ENCODE measurements at regions not wholly inside any gene's neighbourhood (a gene's known extent, or its start where the extent isn't known, plus 50 kb on each side); places are given as distances from the start of the nearest gene placed in this dataset.

DNA sequence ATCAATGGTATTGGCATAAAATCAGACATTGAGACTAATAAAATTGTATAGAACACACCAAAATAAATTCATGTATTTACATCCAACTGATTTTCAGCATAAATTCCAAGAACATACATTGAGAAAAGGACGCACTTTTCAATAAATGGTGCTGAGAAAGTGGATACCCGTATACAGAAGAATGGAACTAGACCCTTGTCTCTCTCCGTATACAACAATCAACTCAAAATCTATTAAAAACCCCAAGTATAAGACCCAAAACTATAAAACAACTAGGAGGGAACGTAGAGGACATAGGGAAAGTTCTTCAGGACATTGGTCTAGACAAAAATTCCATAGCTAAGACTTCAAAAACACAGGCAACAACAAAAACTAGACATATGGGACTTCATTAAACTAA lies 97.4 kb downstream of the GGTLC2 start:
- WGBS, 4 donors = 81 to 87% (median 86%) methylated on average over 4 of the region's 4 CpGs
- Histone ChIP-seq H3K9me3 (replicated peaks in 1 of 3) (no peaks in the 10 kb centered on the region), H3K27ac (no peak overlapping the region), H3K4me3 (no peak overlapping the region), H3K4me1 (replicated peaks in 1 of 2) (no peaks in the 10 kb centered on the region), H3K36me3 (replicated peaks in 1 of 2) (no peaks in the 10 kb centered on the region), H3K27me3 (peaks cover 8% of the 10 kb centered on the region)
- intact Hi-C loops (cut with DNase I) = loop anchor here in 1 of 2 donors (10.0 kb wide), 1 partner anchor 213 kb away; no protein-coding TSS in a partner anchor
- TF ChIP-seq, protein P1, sequence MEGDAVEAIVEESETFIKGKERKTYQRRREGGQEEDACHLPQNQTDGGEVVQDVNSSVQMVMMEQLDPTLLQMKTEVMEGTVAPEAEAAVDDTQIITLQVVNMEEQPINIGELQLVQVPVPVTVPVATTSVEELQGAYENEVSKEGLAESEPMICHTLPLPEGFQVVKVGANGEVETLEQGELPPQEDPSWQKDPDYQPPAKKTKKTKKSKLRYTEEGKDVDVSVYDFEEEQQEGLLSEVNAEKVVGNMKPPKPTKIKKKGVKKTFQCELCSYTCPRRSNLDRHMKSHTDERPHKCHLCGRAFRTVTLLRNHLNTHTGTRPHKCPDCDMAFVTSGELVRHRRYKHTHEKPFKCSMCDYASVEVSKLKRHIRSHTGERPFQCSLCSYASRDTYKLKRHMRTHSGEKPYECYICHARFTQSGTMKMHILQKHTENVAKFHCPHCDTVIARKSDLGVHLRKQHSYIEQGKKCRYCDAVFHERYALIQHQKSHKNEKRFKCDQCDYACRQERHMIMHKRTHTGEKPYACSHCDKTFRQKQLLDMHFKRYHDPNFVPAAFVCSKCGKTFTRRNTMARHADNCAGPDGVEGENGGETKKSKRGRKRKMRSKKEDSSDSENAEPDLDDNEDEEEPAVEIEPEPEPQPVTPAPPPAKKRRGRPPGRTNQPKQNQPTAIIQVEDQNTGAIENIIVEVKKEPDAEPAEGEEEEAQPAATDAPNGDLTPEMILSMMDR (IDR thresholded peaks at IDR 0.05) = no peak
- no peak for TF ChIP-seq POLR2A (IDR thresholded peaks at IDR 0.05)
- no peak for DNase-seq

DNA sequence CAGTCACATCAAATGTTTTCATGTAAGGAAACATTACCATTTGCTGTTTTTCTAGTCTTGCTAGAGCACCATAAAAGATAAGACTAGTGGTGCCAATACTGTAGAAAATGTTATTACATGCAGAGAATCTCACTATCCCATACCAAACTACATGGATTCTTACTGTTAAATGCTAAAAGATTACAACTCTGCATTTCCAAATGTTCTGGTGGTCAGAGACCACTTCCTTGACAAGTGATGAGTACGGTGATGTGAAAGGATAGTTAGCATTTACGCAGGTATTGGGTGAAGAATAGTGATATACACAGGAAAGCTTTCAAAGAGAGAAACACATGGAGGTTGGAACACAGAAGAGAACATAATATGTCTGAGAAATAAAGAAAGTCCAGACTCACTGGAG lies 98.2 kb downstream of the GGTLC2 start:
- intact Hi-C loops (cut with DNase I) = loop anchor here in 1 of 2 donors (10.0 kb wide), 1 partner anchor 212 kb away; no protein-coding TSS in a partner anchor

DNA sequence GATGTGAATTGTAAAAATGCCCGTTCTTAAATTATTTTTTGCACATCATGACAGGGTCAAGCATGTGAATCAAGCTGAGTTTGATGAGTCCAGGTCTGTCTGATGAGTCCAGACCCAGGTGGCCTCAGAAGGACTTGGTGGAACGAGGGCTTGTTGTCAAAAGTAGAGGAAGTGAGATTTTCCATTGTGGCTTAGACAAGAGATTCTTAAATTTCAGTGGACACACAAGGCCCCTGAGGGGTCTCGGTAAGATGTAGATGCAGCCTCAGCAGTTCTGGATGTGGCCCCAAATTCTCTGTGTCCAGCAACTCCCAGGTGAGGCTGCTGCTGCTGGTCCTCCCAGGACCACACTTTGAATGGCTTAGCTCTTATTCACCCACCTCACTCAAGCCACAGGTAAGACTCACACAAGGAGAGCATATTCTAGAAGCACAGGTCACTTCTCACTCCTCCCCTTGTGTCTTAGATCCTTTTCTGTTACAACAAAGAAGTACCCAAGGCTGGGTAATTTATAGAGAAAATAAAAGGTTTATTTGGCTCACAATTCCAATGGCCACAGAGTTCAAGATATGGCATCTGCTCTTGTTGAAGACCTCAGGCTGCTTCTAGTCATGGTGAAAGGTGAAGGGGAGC lies 98.8 kb downstream of the GGTLC2 start:
- intact Hi-C loops (cut with DNase I) = loop anchor here in 1 of 2 donors (10.0 kb wide), 1 partner anchor 212 kb away; no protein-coding TSS in a partner anchor
- Histone ChIP-seq H3K4me1 (replicated peaks in 1 of 2) (no peaks in the 10 kb centered on the region), H3K9me3 (replicated peaks in 1 of 3) (no peaks in the 10 kb centered on the region), H3K36me3 (replicated peaks in 1 of 2) (no peaks in the 10 kb centered on the region), H3K27me3 (peaks cover 8% of the 10 kb centered on the region), H3K27ac (no peak overlapping the region), H3K4me3 (no peak overlapping the region)
- TF ChIP-seq, protein P1 (IDR thresholded peaks at IDR 0.05) = no peak
- 67 to 83% (median 74%) methylated on average over 2 to 3 of the region's 3 CpGs for WGBS, 4 donors
- no peak for DNase-seq

More for the DNA sequence above, 98.2 kb downstream of the GGTLC2 start:
- peaks cover 8% of the 10 kb centered on the region for H3K27me3 ChIP-seq
- H3K36me3 ChIP-seq (replicated peaks in 1 of 2) = no peaks in the 10 kb centered on the region
- H3K4me3 ChIP-seq = no peak overlapping the region
- H3K4me1 ChIP-seq (replicated peaks in 1 of 2) = no peaks in the 10 kb centered on the region
- 73 to 92% (median 87%) methylated on average over 2 of the region's 2 CpGs for WGBS, 4 donors
- H3K9me3 ChIP-seq (replicated peaks in 1 of 3) = no peaks in the 10 kb centered on the region
- DNase-seq = no peak
- TF ChIP-seq POLR2A (IDR thresholded peaks at IDR 0.05) = no peak
- TF ChIP-seq, protein P1 (IDR thresholded peaks at IDR 0.05) = no peak
- no peak overlapping the region for H3K27ac ChIP-seq

DNA sequence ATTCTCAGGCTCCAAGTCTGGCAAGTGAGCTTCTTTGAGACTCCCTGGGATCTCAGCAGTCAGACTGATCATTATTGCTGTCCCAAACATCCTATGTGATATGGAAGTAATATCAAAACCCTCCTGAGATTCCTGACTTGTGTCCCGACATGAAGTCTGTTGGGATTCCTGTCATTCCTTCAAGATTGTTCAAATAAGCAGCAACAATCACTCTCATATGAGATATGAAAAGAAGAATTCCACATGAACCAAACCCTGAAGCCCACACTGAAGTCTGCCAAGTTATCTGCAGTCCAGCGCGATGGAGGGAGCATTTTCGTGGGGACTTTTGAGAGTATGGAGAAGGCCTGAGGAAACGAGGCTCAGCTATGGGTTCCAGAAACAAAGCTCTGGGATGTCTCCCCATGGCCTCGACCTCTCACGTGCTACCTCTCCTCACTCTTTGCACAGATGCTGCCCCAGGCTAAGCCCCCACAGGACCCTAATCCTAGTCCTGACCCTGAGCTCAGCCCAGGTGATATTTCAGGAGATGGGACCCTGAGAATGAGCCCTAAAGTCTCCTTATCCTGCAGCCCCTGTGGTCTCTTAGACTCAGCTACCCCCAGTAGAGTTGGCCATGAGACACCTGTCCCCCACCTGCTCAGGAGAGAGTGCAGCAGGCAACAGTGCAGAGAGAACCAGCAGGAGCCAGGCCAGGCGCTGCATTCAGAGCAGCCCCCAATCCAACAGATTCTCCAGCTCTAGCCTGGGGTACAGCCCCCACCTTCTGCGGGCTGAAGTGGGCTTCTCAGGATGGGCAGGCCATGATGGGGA lies 100.2 kb downstream of the GGTLC2 start:
- H3K27ac ChIP-seq = no peak overlapping the region
- no peaks in the 10 kb centered on the region for H3K36me3 ChIP-seq (replicated peaks in 1 of 2)
- no peak for DNase-seq
- H3K9me3 ChIP-seq (replicated peaks in 1 of 3) = no peaks in the 10 kb centered on the region
- WGBS, 4 donors = 77 to 80% (median 80%) methylated on average over 7 to 9 of the region's 9 CpGs
- TF ChIP-seq POLR2A (IDR thresholded peaks at IDR 0.05) = no peak
- TF ChIP-seq, protein P1 (IDR thresholded peaks at IDR 0.05) = no peak
- no peak overlapping the region for H3K4me3 ChIP-seq
- intact Hi-C loops (cut with DNase I) = loop anchor here in 1 of 2 donors (10.0 kb wide), 1 partner anchor 210 kb away; no protein-coding TSS in a partner anchor
- no peaks in the 10 kb centered on the region for H3K4me1 ChIP-seq (replicated peaks in 1 of 2)
- H3K27me3 ChIP-seq = peaks cover 8% of the 10 kb centered on the region

All from adrenal gland (tissue), 9 donors.